ENCODE measurements at regions not wholly inside any gene's neighbourhood (a gene's known extent, or its start where the extent isn't known, plus 50 kb on each side); places are given as distances from the start of the nearest gene placed in this dataset.
"Not testable (repeated sequence)": the region's sequence is repeated elsewhere in the genome, so short reads cannot be mapped to it uniquely, and the experiment has no call there.

- no peak for DNase-seq
Observed at GRCh38 chr5:102554082-102554481, 55.3 kb upstream of the SLCO6A1 start.

GRCh38 chr5:102554728-102555127 is 55.9 kb upstream of the SLCO6A1 start:
- no peak for DNase-seq

GRCh38 chr5:102561894-102562760 is 63.3 kb upstream of the SLCO6A1 start:
- no peak for DNase-seq

- DNase-seq: no peak
Observed at GRCh38 chr5:102570747-102571146, 71.9 kb upstream of the SLCO6A1 start.

GRCh38 chr5:102578362-102578761 is 79.6 kb upstream of the SLCO6A1 start:
- DNase-seq: no peak

- no peak for DNase-seq
Observed at GRCh38 chr5:102579379-102579778, 80.6 kb upstream of the SLCO6A1 start.

GRCh38 chr5:102581011-102581410 is 82.2 kb upstream of the SLCO6A1 start:
- no peak for DNase-seq

- no peak for DNase-seq
Observed at GRCh38 chr5:102582696-102583095, 83.9 kb upstream of the SLCO6A1 start.

- DNase-seq: no peak
Observed at GRCh38 chr5:102583276-102584124, 84.7 kb upstream of the SLCO6A1 start.

GRCh38 chr5:102589661-102590060 is 90.9 kb upstream of the SLCO6A1 start:
- DNase-seq: no peak

- no peak for DNase-seq
Observed at GRCh38 chr5:102590467-102590866, 91.7 kb upstream of the SLCO6A1 start.

- no peak for DNase-seq
Observed at GRCh38 chr5:102591650-102592049, 92.8 kb upstream of the SLCO6A1 start.

GRCh38 chr5:102592586-102592985 is 93.8 kb upstream of the SLCO6A1 start:
- DNase-seq: not testable (repeated sequence)

- DNase-seq: no peak
Observed at GRCh38 chr5:102594192-102594591, 95.4 kb upstream of the SLCO6A1 start.

GRCh38 chr5:102595332-102595731 is 96.5 kb upstream of the SLCO6A1 start:
- no peak for DNase-seq

GRCh38 chr5:102596113-102596512 is 97.3 kb upstream of the SLCO6A1 start:
- DNase-seq: no peak

GRCh38 chr5:102596951-102597350 is 98.2 kb upstream of the SLCO6A1 start:
- DNase-seq: no peak

GRCh38 chr5:102599289-102599688 is 100.5 kb upstream of the SLCO6A1 start:
- DNase-seq: no peak

GRCh38 chr5:102600964-102601363 is 102.2 kb upstream of the SLCO6A1 start:
- DNase-seq: no peak

GRCh38 chr5:102603670-102604069 is 104.9 kb upstream of the SLCO6A1 start:
- DNase-seq: no peak

GRCh38 chr5:102608414-102608813 is 109.6 kb upstream of the SLCO6A1 start:
- DNase-seq: no peak

GRCh38 chr5:102611312-102611711 is 112.5 kb upstream of the SLCO6A1 start:
- DNase-seq: no peak

GRCh38 chr5:102613661-102614060 is 114.9 kb upstream of the SLCO6A1 start:
- no peak for DNase-seq
